ENCODE measurements at regions not wholly inside any gene's neighbourhood (a gene's known extent, or its start where the extent isn't known, plus 50 kb on each side); places are given as distances from the start of the nearest gene placed in this dataset.

- 91 to 100% methylated on average over 1 to 8 of the region's 8 CpGs for WGBS, 2 donors (ENCODE audit: low coverage in 1 of 2)
- H3K4me1 ChIP-seq: peaks cover 0 to 3% (median 0%) of the 10 kb centered on the region in 4 donors
- H3K4me3 ChIP-seq: no peak overlapping the region
Measured at GRCh38 chr5:69038539-69038938, 55.3 kb upstream of the SLC30A5 start.

GRCh38 chr5:69039829-69040228, 54.0 kb upstream of the SLC30A5 start:
- intact Hi-C loops (cut with DNase I; ENCODE audit: low total_unique reads): loop anchor here (10.0 kb wide), 1 partner anchor 295 kb away; the partner anchor contains the start of gene CCDC125
- in situ Hi-C loops (cut with MboI; ENCODE audit: low pct_ligation_motif_present in 1 of 4, low pct_unique_long_range_greater_than_20kb in 1 of 4, low sequenced_read_pairs in 3 of 4): no loop called here
- H3K27me3 ChIP-seq: no peaks in the 10 kb centered on the region
- no peak for DNase-seq
- no peaks in the 10 kb centered on the region for H3K9me3 ChIP-seq
- TF ChIP-seq POLR2AphosphoS5 (IDR thresholded peaks at IDR 0.05) (no peak), POLR2A (IDR thresholded peaks at IDR 0.05) (no peak), EP300 (IDR thresholded peaks at IDR 0.05; ENCODE audit: low read depth) (no peak), CTCF (IDR thresholded peaks at IDR 0.05) (no peak)
- no peak overlapping the region for H3K27ac ChIP-seq
- H3K36me3 ChIP-seq: no peaks in the 10 kb centered on the region
- H3K4me1 ChIP-seq: peaks cover 0 to 4% (median 0%) of the 10 kb centered on the region in 4 donors
- no peak overlapping the region for H3K4me3 ChIP-seq

More at GRCh38 chr5:69038539-69038938, 55.3 kb upstream of the SLC30A5 start:
- in situ Hi-C loops (cut with MboI; ENCODE audit: low pct_ligation_motif_present in 1 of 4, low pct_unique_long_range_greater_than_20kb in 1 of 4, low sequenced_read_pairs in 3 of 4): no loop called here
- no peaks in the 10 kb centered on the region for H3K9me3 ChIP-seq
- TF ChIP-seq POLR2A (IDR thresholded peaks at IDR 0.05) (no peak), POLR2AphosphoS5 (IDR thresholded peaks at IDR 0.05) (no peak), EP300 (IDR thresholded peaks at IDR 0.05; ENCODE audit: low read depth) (no peak), CTCF (IDR thresholded peaks at IDR 0.05) (no peak)
- DNase-seq: no peak
- H3K27ac ChIP-seq: no peak overlapping the region
- no peaks in the 10 kb centered on the region for H3K36me3 ChIP-seq
- intact Hi-C loops (cut with DNase I; ENCODE audit: low total_unique reads): no loop called here
- H3K27me3 ChIP-seq: no peaks in the 10 kb centered on the region

- no peak overlapping the region for H3K4me3 ChIP-seq
- intact Hi-C loops (cut with DNase I; ENCODE audit: low total_unique reads) (loop anchor here (10.0 kb wide), 1 partner anchor 292 kb away; the partner anchor contains the start of gene CCDC125), in situ Hi-C loops (cut with MboI; ENCODE audit: low pct_ligation_motif_present in 1 of 4, low pct_unique_long_range_greater_than_20kb in 1 of 4, low sequenced_read_pairs in 3 of 4) (no loop called here)
- no peaks in the 10 kb centered on the region for H3K36me3 ChIP-seq
- H3K27me3 ChIP-seq: no peaks in the 10 kb centered on the region
- TF ChIP-seq POLR2AphosphoS5 (IDR thresholded peaks at IDR 0.05): no peak
- TF ChIP-seq POLR2A (IDR thresholded peaks at IDR 0.05): no peak
- TF ChIP-seq EP300 (IDR thresholded peaks at IDR 0.05; ENCODE audit: low read depth): no peak
- no peak for TF ChIP-seq CTCF (IDR thresholded peaks at IDR 0.05)
- no peak for DNase-seq
- 46 to 48% methylated on average over 2 of the region's 2 CpGs for WGBS, 2 donors (ENCODE audit: low coverage in 1 of 2)
- H3K4me1 ChIP-seq: peaks cover 0 to 4% (median 0%) of the 10 kb centered on the region in 4 donors
- peak overlapping the region; percentile 61 to 81 (median 73) for H3K27ac ChIP-seq
- no peaks in the 10 kb centered on the region for H3K9me3 ChIP-seq
Measured at GRCh38 chr5:69042500-69042899, 51.3 kb upstream of the SLC30A5 start.

- Histone ChIP-seq H3K4me1 (peaks cover 0 to 4% (median 0%) of the 10 kb centered on the region in 4 donors), H3K27me3 (no peaks in the 10 kb centered on the region), H3K9me3 (no peaks in the 10 kb centered on the region), H3K4me3 (peak overlapping the region; percentile 17 to 80 (median 42)), H3K36me3 (no peaks in the 10 kb centered on the region), H3K27ac (peak overlapping the region; percentile 61 to 81 (median 73))
- peak; percentile 82 for DNase-seq
- in situ Hi-C loops (cut with MboI; ENCODE audit: low pct_ligation_motif_present in 1 of 4, low pct_unique_long_range_greater_than_20kb in 1 of 4, low sequenced_read_pairs in 3 of 4): no loop called here
- 7 to 10% methylated on average over 19 of the region's 19 CpGs for WGBS, 2 donors (ENCODE audit: low coverage in 1 of 2)
- TF ChIP-seq EP300 (IDR thresholded peaks at IDR 0.05; ENCODE audit: low read depth) (no peak), CTCF (IDR thresholded peaks at IDR 0.05) (peak; percentile 83 to 95 (median 91)), POLR2AphosphoS5 (IDR thresholded peaks at IDR 0.05) (no peak)
- intact Hi-C loops (cut with DNase I; ENCODE audit: low total_unique reads): loop anchor here (10.0 kb wide), 1 partner anchor 292 kb away; the partner anchor contains the start of gene CCDC125
Measured at GRCh38 chr5:69042915-69043654, 50.7 kb upstream of the SLC30A5 start.

Measured in transverse colon (tissue), 4 donors.